IMR-90 (cell line): ENCODE measurements at regions not wholly inside any gene's neighbourhood (a gene's known extent, or its start where the extent isn't known, plus 50 kb on each side); places are given as distances from the start of the nearest gene placed in this dataset.

Experiments used
- ATAC-seq: fragments of 200-7000 bp; cut with Tn5 transposase; 2 replicates; pipeline ENCODE4 v1.9.1; 2020; ENCODE audit warnings: low read depth, mild to moderate bottlenecking, moderate library complexity
- BruUV-seq: library from RNA; stranded (reverse); fragments of 400-500 nt; replicated peaks from 2 replicates; lab custom pipeline; 2021; lab: Mats Ljungman, UMichigan
- CTCF ChIA-PET: fragments of 300-600 bp; formaldehyde crosslinking; extraction: SDS; loops from one replicate; lab custom pipeline; 2021; ENCODE audit warnings: antibody characterized with exemption; lab: Yijun Ruan, JAX
- POLR2A ChIA-PET: fragments of 300-600 bp; sonication (Branson Sonifier 250); formaldehyde crosslinking; loops from one replicate; lab custom pipeline; 2022; ENCODE audit warnings: antibody characterized with exemption; ENCODE audit not compliant: unreplicated experiment; lab: Charles Lee
- DNase-seq: peaks from one replicate; pipeline ENCODE4 v3.0.0; 2013
- H2AFZ ChIP-seq: replicated peaks from 2 replicates; pipeline ENCODE3; 2013; ENCODE audit warnings: low read length, mild to moderate bottlenecking; ENCODE audit not compliant: poor library complexity
- H2AK5ac ChIP-seq: 2 replicates; pipeline ENCODE4 v1.6.1; 2013; ENCODE audit warnings: low read depth, low read length, inconsistent platforms
- H2AK9ac ChIP-seq: replicated peaks from 2 replicates; pipeline ENCODE3; 2013; ENCODE audit warnings: mild to moderate bottlenecking, low read depth, low read length, moderate library complexity; ENCODE audit not compliant: poor library complexity
- H2BK120ac ChIP-seq: 2 replicates; pipeline ENCODE4 v1.6.1; 2013; ENCODE audit warnings: low read depth, low read length, inconsistent platforms
- H2BK15ac ChIP-seq: 3 replicates; pipeline ENCODE4 v1.6.1; 2013; ENCODE audit warnings: low read depth, low read length, inconsistent platforms
- H2BK20ac ChIP-seq: 2 replicates; pipeline ENCODE4 v1.6.1; 2013; ENCODE audit warnings: low read depth, mild to moderate bottlenecking, inconsistent platforms, low read length, moderate library complexity
- H2BK5ac ChIP-seq: 2 replicates; pipeline ENCODE4 v1.6.1; 2013; ENCODE audit warnings: mild to moderate bottlenecking, low read depth, low read length, inconsistent platforms; ENCODE audit not compliant: poor library complexity, severe bottlenecking
- H3K14ac ChIP-seq: replicated peaks from 2 replicates; pipeline ENCODE4 v1.6.1; 2013; ENCODE audit warnings: low read depth, low read length, inconsistent platforms
- H3K18ac ChIP-seq: 2 replicates; pipeline ENCODE4 v1.6.1; 2013; ENCODE audit warnings: low read depth, low read length, control low read depth
- H3K23ac ChIP-seq: 2 replicates; pipeline ENCODE4 v1.6.1; 2013; ENCODE audit warnings: low read depth, low read length, inconsistent platforms
- H3K27ac ChIP-seq: 2 replicates; pipeline ENCODE4 v1.5.1; 2013; ENCODE audit warnings: mild to moderate bottlenecking, control low read depth, low read length; ENCODE audit not compliant: insufficient read depth
- H3K27me3 ChIP-seq: 2 replicates; pipeline ENCODE4 v1.6.1; 2013; ENCODE audit warnings: low read length; ENCODE audit not compliant: control insufficient read depth, insufficient read depth
- H3K36me3 ChIP-seq: 2 replicates; pipeline ENCODE4 v1.6.1; 2013; ENCODE audit warnings: low read length, mixed read lengths; ENCODE audit not compliant: control insufficient read depth, insufficient read depth
- H3K4ac ChIP-seq: 2 replicates; pipeline ENCODE4 v1.6.1; 2013; ENCODE audit warnings: low read depth, low read length, inconsistent platforms
- H3K4me1 ChIP-seq: 2 replicates; pipeline ENCODE4 v1.6.1; 2013; ENCODE audit warnings: low read length, mixed read lengths; ENCODE audit not compliant: control insufficient read depth, insufficient read depth
- H3K4me2 ChIP-seq: 2 replicates; pipeline ENCODE4 v1.6.1; 2013; ENCODE audit warnings: low read depth, mild to moderate bottlenecking, control low read depth, low read length, moderate library complexity
- H3K4me3 ChIP-seq: 2 replicates; pipeline ENCODE4 v1.5.1; 2013; ENCODE audit warnings: low read depth, mild to moderate bottlenecking, control low read depth, low read length, moderate library complexity; ENCODE audit not compliant: insufficient read depth
- H3K56ac ChIP-seq: 2 replicates; pipeline ENCODE4 v1.6.1; 2013; ENCODE audit warnings: low read length, inconsistent platforms; ENCODE audit not compliant: insufficient read depth; ENCODE audit errors: extremely low read depth
- H3K79me1 ChIP-seq, 2 experiments: 2 replicates each; pipeline ENCODE4 v1.6.1; 2013; ENCODE audit warnings: low read length in 2 of 2, inconsistent platforms in 1 of 2, low read depth in 1 of 2
- H3K9ac ChIP-seq: 2 replicates; pipeline ENCODE4 v1.6.1; 2013; ENCODE audit warnings: low read depth, low read length, control low read depth
- H3K9me1 ChIP-seq: 2 replicates; pipeline ENCODE4 v1.6.1; 2013; ENCODE audit warnings: low read length, inconsistent platforms; ENCODE audit not compliant: insufficient read depth
- H3K9me3 ChIP-seq: 2 replicates; pipeline ENCODE4 v1.6.1; 2013; ENCODE audit warnings: low read length; ENCODE audit not compliant: control insufficient read depth, insufficient read depth
- H4K20me1 ChIP-seq: 2 replicates; pipeline ENCODE4 v1.6.1; 2013; ENCODE audit warnings: low read length, inconsistent platforms; ENCODE audit not compliant: insufficient read depth
- H4K5ac ChIP-seq: 2 replicates; pipeline ENCODE4 v1.6.1; 2013; ENCODE audit warnings: mild to moderate bottlenecking, low read depth, low read length, control low read depth
- H4K8ac ChIP-seq, 2 experiments: 2 replicates each; pipeline ENCODE4 v1.6.1; 2013; ENCODE audit warnings: low read depth in 2 of 2, low read length in 2 of 2, control low read depth in 1 of 2, inconsistent platforms in 1 of 2
- H4K91ac ChIP-seq: 2 replicates; pipeline ENCODE4 v1.6.1; 2013; ENCODE audit warnings: low read depth, low read length, inconsistent platforms; ENCODE audit not compliant: insufficient read depth
- MAZ ChIP-seq: IDR thresholded peaks from 2 replicates; pipeline ENCODE4 v1.6.1; 2012; ENCODE audit warnings: low read depth, mild to moderate bottlenecking, low read length, improper control_type of control experiment, moderate library complexity, borderline replicate concordance
- SMC3 ChIP-seq: fragments of 150-350 bp; IDR thresholded peaks from 2 replicates; pipeline ENCODE4 v1.6.1; 2016; ENCODE audit warnings: low read depth, mild to moderate bottlenecking, antibody characterized with exemption, low read length, moderate library complexity
- WGBS, 2 experiments: methylation state at CpG; one replicate each; pipeline versions ENCODE4 v1.1.5 to v1.1.7; 2013; ENCODE audit warnings: missing lambda C conversion rate in 2 of 2; ENCODE audit not compliant: insufficient read length in 1 of 2; ENCODE audit errors: extremely low coverage in 2 of 2; 5-methylcytosine and 5-hydroxymethylcytosine counted together
- dilution Hi-C: fragments of 300-500 bp; cut with HindIII; formaldehyde crosslinking; loops from one replicate; pipeline ENCODE4 v1.14.3; 2018; ENCODE audit warnings: low sequenced_read_pairs; ENCODE audit not compliant: unreplicated experiment
- in situ Hi-C: fragments of 300-500 bp; cut with MboI; formaldehyde crosslinking; loops from 3 replicates; pipeline ENCODE4 v1.14.3; 2019; ENCODE audit warnings: low sequenced_read_pairs, inconsistent platforms, mixed read lengths
- intact Hi-C: fragments of 100-400 bp; cut with micrococcal nuclease; formaldehyde crosslinking; loops from 2 replicates; pipeline ENCODE4 v1.10.0; 2022

GRCh38 chr6:97456070-97456469, 173.1 kb upstream of the MMS22L start:
- ChIA-PET POLR2A (no interaction called here), CTCF (interaction anchor here (1.0 kb wide), 1 partner anchor 16 kb away, joined by 3 read pairs; no protein-coding TSS in a partner anchor)
- H4K91ac ChIP-seq = no peak overlapping the region
- H2AK9ac ChIP-seq = no peak overlapping the region
- dilution Hi-C loops = no loop called here
- no peaks in the 10 kb centered on the region for H3K9me1 ChIP-seq
- H3K56ac ChIP-seq = no peak overlapping the region
- no peak overlapping the region for H3K18ac ChIP-seq
- H3K27ac ChIP-seq = no peak overlapping the region
- H2BK120ac ChIP-seq = no peak overlapping the region
- DNase-seq (no peak), ATAC-seq (no peak)
- no peaks in the 10 kb centered on the region for H3K79me1 ChIP-seq
- H3K4ac ChIP-seq = no peak overlapping the region
- H2AFZ ChIP-seq = no peak overlapping the region
- H3K23ac ChIP-seq = no peak overlapping the region
- no peak overlapping the region for H3K14ac ChIP-seq
- no peak overlapping the region for H2AK5ac ChIP-seq
- H2BK15ac ChIP-seq = no peak overlapping the region
- no peaks in the 10 kb centered on the region for H3K4me1 ChIP-seq
- no peaks in the 10 kb centered on the region for H4K20me1 ChIP-seq
- no peak overlapping the region for H4K5ac ChIP-seq
- H2BK20ac ChIP-seq = no peak overlapping the region
- no peak overlapping the region for H3K4me3 ChIP-seq
- no peak overlapping the region for H4K8ac ChIP-seq
- H3K27me3 ChIP-seq = no peaks in the 10 kb centered on the region
- TF ChIP-seq MAZ = no peak
- no peak for TF ChIP-seq SMC3
- H3K9me3 ChIP-seq = no peaks in the 10 kb centered on the region
- in situ Hi-C loops = no loop called here
- no CpG with 5 or more reads among the region's 3 CpGs for WGBS, 2 experiments
- H2BK5ac ChIP-seq = no peak overlapping the region
- BruUV-seq = no TSS peak
- intact Hi-C loops = no loop called here
- H3K4me2 ChIP-seq = no peak overlapping the region
- H3K9ac ChIP-seq = no peak overlapping the region
- H3K36me3 ChIP-seq = no peaks in the 10 kb centered on the region
